Neural cell (in vitro differentiated cells): ENCODE measurements at regions not wholly inside any gene's neighbourhood (a gene's known extent, or its start where the extent isn't known, plus 50 kb on each side); places are given as distances from the start of the nearest gene placed in this dataset.

ENCODE experiments used
- H2AFZ ChIP-seq: fragments of 200-600, 300-800 bp; sonication (generic), shearing (Covaris generic); 2 replicates; pipeline ENCODE4 v1.6.0; 2014; ENCODE audit warnings: low read depth, mild to moderate bottlenecking, antibody characterized with exemption, low read length, moderate library complexity
- H3F3A ChIP-seq: fragments of 200-600 bp; shearing (Covaris generic); 2 replicates; pipeline ENCODE4 v1.6.1; 2016; ENCODE audit warnings: mild to moderate bottlenecking, moderate library complexity, mixed read lengths, antibody characterized with exemption, low read length; ENCODE audit not compliant: insufficient read depth, poor library complexity, severe bottlenecking
- H3K27ac ChIP-seq: fragments of 200-600, 300-800 bp; sonication (generic), shearing (Covaris generic); 2 replicates; pipeline ENCODE4 v1.5.1; 2014; ENCODE audit warnings: mild to moderate bottlenecking, low read length, moderate library complexity
- H3K27me3 ChIP-seq: fragments of 300-800, 200-600 bp; sonication (generic), shearing (Covaris generic); 2 replicates; pipeline ENCODE4 v1.6.0; 2014; ENCODE audit warnings: mild to moderate bottlenecking, low read depth, low read length, moderate library complexity; ENCODE audit not compliant: insufficient read depth
- H3K36me3 ChIP-seq: fragments of 300-800, 200-600 bp; sonication (generic), shearing (Covaris generic); 2 replicates; pipeline ENCODE4 v1.5.1; 2014; ENCODE audit warnings: mild to moderate bottlenecking, antibody characterized with exemption, low read length, moderate library complexity; ENCODE audit not compliant: insufficient read depth
- H3K4me2 ChIP-seq: fragments of 300-800, 200-600 bp; sonication (generic), shearing (Covaris generic); 2 replicates; pipeline ENCODE4 v1.6.0; 2014; ENCODE audit warnings: mild to moderate bottlenecking, low read length
- H3K4me3 ChIP-seq: fragments of 300-800, 200-600 bp; sonication (generic), shearing (Covaris generic); 2 replicates; pipeline ENCODE4 v1.5.1; 2014; ENCODE audit warnings: mild to moderate bottlenecking, low read length, moderate library complexity
- H3K79me2 ChIP-seq: fragments of 200-600 bp; shearing (Covaris generic); replicated peaks from 2 replicates; pipeline ENCODE4 v1.6.0; 2014; ENCODE audit warnings: mild to moderate bottlenecking, low read length, moderate library complexity; ENCODE audit not compliant: insufficient read depth
- H3K9ac ChIP-seq: fragments of 300-800, 200-600 bp; sonication (generic), shearing (Covaris generic); 2 replicates; pipeline ENCODE4 v1.6.1; 2016; ENCODE audit warnings: mild to moderate bottlenecking, low read length, mixed read lengths
- H3K9me2 ChIP-seq: fragments of 200-600 bp; shearing (Covaris generic); 2 replicates; pipeline ENCODE4 v1.6.1; 2016; ENCODE audit warnings: mild to moderate bottlenecking, low read length, mixed read lengths; ENCODE audit not compliant: insufficient read depth
- H3K9me3 ChIP-seq: fragments of 200-600, 300-800 bp; sonication (generic), shearing (Covaris generic); 2 replicates; pipeline ENCODE4 v1.6.1; 2016; ENCODE audit warnings: mild to moderate bottlenecking, mixed run types, low read length, moderate library complexity, mixed read lengths
- H4K20me1 ChIP-seq: fragments of 200-600 bp; shearing (Covaris generic); 2 replicates; pipeline ENCODE4 v1.6.1; 2016; ENCODE audit warnings: mild to moderate bottlenecking, mixed run types; ENCODE audit not compliant: insufficient read depth
- EP300 ChIP-seq: fragments of 450-650 bp; conservative IDR thresholded peaks from 2 replicates; pipeline ENCODE4 v1.6.1; 2014; ENCODE audit warnings: antibody characterized with exemption, mild to moderate bottlenecking, moderate library complexity; ENCODE audit not compliant: poor library complexity, severe bottlenecking
- EZH2 ChIP-seq: fragments of 200-600, 300-800 bp; shearing (Covaris generic), sonication (generic); IDR thresholded peaks from 2 replicates; pipeline ENCODE4 v1.6.1; 2014; ENCODE audit warnings: antibody characterized with exemption, low read length, borderline replicate concordance, mild to moderate bottlenecking; ENCODE audit not compliant: insufficient read depth, poor library complexity, severe bottlenecking
- MXI1 ChIP-seq: fragments of 450-650 bp; conservative IDR thresholded peaks from 2 replicates; pipeline ENCODE4 v1.6.1; 2014; ENCODE audit warnings: antibody characterized with exemption, mild to moderate bottlenecking; ENCODE audit not compliant: poor library complexity, severe bottlenecking
- POLR2AphosphoS5 ChIP-seq: IDR thresholded peaks from 2 replicates; pipeline ENCODE4 v1.6.1; 2012
- RAD21 ChIP-seq: fragments of 450-650 bp; conservative IDR thresholded peaks from 2 replicates; pipeline ENCODE4 v1.6.1; 2014; ENCODE audit warnings: antibody characterized with exemption, mild to moderate bottlenecking, moderate library complexity
- SMC3 ChIP-seq: fragments of 450-650 bp; conservative IDR thresholded peaks from 2 replicates; pipeline ENCODE4 v1.6.1; 2014; ENCODE audit warnings: antibody characterized with exemption, mild to moderate bottlenecking, moderate library complexity; ENCODE audit not compliant: poor library complexity
- TAF1 ChIP-seq: IDR thresholded peaks from 2 replicates; pipeline ENCODE4 v1.6.1; 2012; ENCODE audit warnings: low read depth
- TF ChIP-seq, protein P1 (sequence below): fragments of 450-650 bp; IDR thresholded peaks from 2 replicates; pipeline ENCODE4 v1.5.1; 2014; ENCODE audit warnings: antibody characterized with exemption, mild to moderate bottlenecking, moderate library complexity; ENCODE audit not compliant: poor library complexity, severe bottlenecking
- TF ChIP-seq, protein P2 (sequence below): IDR thresholded peaks from 2 replicates; pipeline ENCODE4 v1.6.1; 2012; ENCODE audit warnings: borderline replicate concordance

DNA sequence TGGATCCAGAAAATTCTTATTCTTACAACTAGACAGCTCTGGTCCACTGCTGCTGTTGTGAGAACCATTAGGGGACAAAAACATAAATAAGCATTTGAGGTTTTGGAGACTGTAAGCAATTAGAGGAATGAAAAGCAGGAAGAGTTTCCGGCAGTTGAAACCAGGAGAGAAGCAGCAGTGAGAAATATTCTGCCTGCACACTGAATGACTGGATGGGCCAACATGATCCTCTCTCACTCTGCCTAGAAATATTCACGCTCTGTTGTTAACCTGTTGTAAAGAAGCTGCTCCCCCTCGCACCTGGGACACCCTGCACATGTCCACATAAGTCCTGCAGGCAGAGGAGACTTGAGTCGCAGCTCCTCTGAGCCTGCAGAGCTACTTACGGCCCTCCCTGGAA is 60.4 kb upstream of the RNF152 start:
- Histone ChIP-seq H3K9me3 (no peaks in the 10 kb centered on the region), H2AFZ (no peak overlapping the region), H4K20me1 (no peaks in the 10 kb centered on the region), H3K27me3 (no peaks in the 10 kb centered on the region), H3K4me3 (no peak overlapping the region), H3K9me2 (no peaks in the 10 kb centered on the region), H3K36me3 (no peaks in the 10 kb centered on the region), H3K4me2 (no peak overlapping the region), H3F3A (no peaks in the 10 kb centered on the region), H3K27ac (no peak overlapping the region), H3K9ac (no peak overlapping the region), H3K79me2 (no peaks in the 10 kb centered on the region)
- TF ChIP-seq POLR2AphosphoS5: no peak
- TF ChIP-seq, protein P1, sequence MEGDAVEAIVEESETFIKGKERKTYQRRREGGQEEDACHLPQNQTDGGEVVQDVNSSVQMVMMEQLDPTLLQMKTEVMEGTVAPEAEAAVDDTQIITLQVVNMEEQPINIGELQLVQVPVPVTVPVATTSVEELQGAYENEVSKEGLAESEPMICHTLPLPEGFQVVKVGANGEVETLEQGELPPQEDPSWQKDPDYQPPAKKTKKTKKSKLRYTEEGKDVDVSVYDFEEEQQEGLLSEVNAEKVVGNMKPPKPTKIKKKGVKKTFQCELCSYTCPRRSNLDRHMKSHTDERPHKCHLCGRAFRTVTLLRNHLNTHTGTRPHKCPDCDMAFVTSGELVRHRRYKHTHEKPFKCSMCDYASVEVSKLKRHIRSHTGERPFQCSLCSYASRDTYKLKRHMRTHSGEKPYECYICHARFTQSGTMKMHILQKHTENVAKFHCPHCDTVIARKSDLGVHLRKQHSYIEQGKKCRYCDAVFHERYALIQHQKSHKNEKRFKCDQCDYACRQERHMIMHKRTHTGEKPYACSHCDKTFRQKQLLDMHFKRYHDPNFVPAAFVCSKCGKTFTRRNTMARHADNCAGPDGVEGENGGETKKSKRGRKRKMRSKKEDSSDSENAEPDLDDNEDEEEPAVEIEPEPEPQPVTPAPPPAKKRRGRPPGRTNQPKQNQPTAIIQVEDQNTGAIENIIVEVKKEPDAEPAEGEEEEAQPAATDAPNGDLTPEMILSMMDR: no peak
- TF ChIP-seq MXI1: no peak
- TF ChIP-seq EP300: no peak
- TF ChIP-seq TAF1: no peak

DNA sequence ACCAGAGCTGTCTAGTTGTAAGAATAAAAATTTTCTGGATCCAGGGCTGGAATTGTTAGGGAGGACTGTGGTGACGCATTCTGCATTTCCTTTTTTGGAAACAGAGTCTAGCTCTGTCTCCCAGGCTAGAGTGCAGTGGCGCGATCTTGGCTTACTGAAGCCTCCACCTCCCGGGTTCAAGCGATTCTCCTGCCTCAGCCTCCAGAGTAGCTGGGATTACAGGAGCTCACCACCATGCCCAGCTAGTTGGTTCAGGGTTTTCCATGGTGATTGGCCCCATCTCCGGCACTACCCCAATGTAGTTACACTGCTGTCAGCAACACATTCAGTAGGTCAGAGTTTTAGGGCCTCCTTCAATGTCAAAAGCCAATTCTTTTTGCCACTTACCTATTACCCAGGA is 58.6 kb upstream of the RNF152 start:
- H3K27ac ChIP-seq: no peak overlapping the region
- no peak for TF ChIP-seq TAF1
- TF ChIP-seq EZH2: no peak
- TF ChIP-seq SMC3: no peak
- TF ChIP-seq MXI1: no peak
- TF ChIP-seq EP300: no peak
- H3K79me2 ChIP-seq: no peaks in the 10 kb centered on the region
- H4K20me1 ChIP-seq: no peaks in the 10 kb centered on the region
- no peak overlapping the region for H3K4me3 ChIP-seq
- H3K9me2 ChIP-seq: no peaks in the 10 kb centered on the region
- H3K4me2 ChIP-seq: no peak overlapping the region
- H3K36me3 ChIP-seq: no peaks in the 10 kb centered on the region
- H2AFZ ChIP-seq: no peak overlapping the region
- H3K27me3 ChIP-seq: no peaks in the 10 kb centered on the region
- no peaks in the 10 kb centered on the region for H3K9me3 ChIP-seq
- H3K9ac ChIP-seq: no peak overlapping the region
- H3F3A ChIP-seq: no peaks in the 10 kb centered on the region

DNA sequence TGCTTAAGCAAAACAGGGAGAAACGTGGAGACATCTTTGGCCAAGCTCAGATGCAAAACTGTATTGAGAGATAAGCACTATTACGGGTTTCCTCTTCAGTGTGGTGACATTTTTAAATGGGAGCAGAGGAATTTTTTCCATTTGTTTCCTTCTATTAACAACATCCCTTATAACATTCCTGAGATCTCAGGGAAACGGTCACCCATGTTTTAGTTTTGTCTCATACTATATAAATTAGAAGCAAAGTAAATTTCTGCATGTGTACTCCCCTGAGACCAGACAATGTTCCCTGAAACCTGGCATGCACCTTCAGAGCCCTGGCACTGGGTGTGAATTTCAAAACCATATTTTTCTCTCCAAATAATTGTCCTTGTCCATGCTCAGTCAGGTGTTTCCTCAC is 57.6 kb upstream of the RNF152 start:
- TF ChIP-seq, protein P2, sequence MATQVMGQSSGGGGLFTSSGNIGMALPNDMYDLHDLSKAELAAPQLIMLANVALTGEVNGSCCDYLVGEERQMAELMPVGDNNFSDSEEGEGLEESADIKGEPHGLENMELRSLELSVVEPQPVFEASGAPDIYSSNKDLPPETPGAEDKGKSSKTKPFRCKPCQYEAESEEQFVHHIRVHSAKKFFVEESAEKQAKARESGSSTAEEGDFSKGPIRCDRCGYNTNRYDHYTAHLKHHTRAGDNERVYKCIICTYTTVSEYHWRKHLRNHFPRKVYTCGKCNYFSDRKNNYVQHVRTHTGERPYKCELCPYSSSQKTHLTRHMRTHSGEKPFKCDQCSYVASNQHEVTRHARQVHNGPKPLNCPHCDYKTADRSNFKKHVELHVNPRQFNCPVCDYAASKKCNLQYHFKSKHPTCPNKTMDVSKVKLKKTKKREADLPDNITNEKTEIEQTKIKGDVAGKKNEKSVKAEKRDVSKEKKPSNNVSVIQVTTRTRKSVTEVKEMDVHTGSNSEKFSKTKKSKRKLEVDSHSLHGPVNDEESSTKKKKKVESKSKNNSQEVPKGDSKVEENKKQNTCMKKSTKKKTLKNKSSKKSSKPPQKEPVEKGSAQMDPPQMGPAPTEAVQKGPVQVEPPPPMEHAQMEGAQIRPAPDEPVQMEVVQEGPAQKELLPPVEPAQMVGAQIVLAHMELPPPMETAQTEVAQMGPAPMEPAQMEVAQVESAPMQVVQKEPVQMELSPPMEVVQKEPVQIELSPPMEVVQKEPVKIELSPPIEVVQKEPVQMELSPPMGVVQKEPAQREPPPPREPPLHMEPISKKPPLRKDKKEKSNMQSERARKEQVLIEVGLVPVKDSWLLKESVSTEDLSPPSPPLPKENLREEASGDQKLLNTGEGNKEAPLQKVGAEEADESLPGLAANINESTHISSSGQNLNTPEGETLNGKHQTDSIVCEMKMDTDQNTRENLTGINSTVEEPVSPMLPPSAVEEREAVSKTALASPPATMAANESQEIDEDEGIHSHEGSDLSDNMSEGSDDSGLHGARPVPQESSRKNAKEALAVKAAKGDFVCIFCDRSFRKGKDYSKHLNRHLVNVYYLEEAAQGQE: no peak
- TF ChIP-seq POLR2AphosphoS5: no peak
- TF ChIP-seq, protein P1: no peak
- no peak for TF ChIP-seq RAD21
- no peak for TF ChIP-seq SMC3
- no peak for TF ChIP-seq EP300
- no peak for TF ChIP-seq MXI1
- no peak for TF ChIP-seq TAF1
- TF ChIP-seq EZH2: no peak
- Histone ChIP-seq H3K9me2 (no peaks in the 10 kb centered on the region), H2AFZ (no peak overlapping the region), H3K4me3 (no peak overlapping the region), H3K36me3 (no peaks in the 10 kb centered on the region), H3K79me2 (no peaks in the 10 kb centered on the region), H3K27ac (no peak overlapping the region), H3F3A (no peaks in the 10 kb centered on the region), H4K20me1 (no peaks in the 10 kb centered on the region), H3K4me2 (no peak overlapping the region), H3K9me3 (no peaks in the 10 kb centered on the region), H3K27me3 (no peaks in the 10 kb centered on the region), H3K9ac (no peak overlapping the region)
